HEK293 (cell line): ENCODE measurements at regions not wholly inside any gene's neighbourhood (a gene's known extent, or its start where the extent isn't known, plus 50 kb on each side); places are given as distances from the start of the nearest gene placed in this dataset.

Source experiments
- GLI4 ChIP-seq: fragments of 450-650 bp; formaldehyde crosslinking; IDR thresholded peaks from 2 replicates; pipeline ENCODE4 v1.5.1; 2016; ENCODE audit warnings: missing biosample characterization, missing genetic modification characterization
- GLIS2 ChIP-seq: fragments of 450-650 bp; formaldehyde crosslinking; IDR thresholded peaks from 2 replicates; pipeline ENCODE4 v1.5.1; 2016; ENCODE audit warnings: missing biosample characterization, missing genetic modification characterization
- MEIS1 ChIP-seq: sonication (generic); formaldehyde crosslinking; IDR thresholded peaks from 2 replicates; pipeline ENCODE4 v1.8.1; 2022; ENCODE audit warnings: missing genetic modification reagents, mild to moderate bottlenecking, borderline replicate concordance
- MYNN ChIP-seq: fragments of 450-650 bp; formaldehyde crosslinking; IDR thresholded peaks from 2 replicates; pipeline ENCODE4 v1.5.1; 2016; ENCODE audit warnings: missing biosample characterization, missing genetic modification characterization, borderline replicate concordance
- OSR2 ChIP-seq: fragments of 450-650 bp; formaldehyde crosslinking; IDR thresholded peaks from 2 replicates; pipeline ENCODE4 v1.5.1; 2016; ENCODE audit warnings: missing biosample characterization, missing genetic modification characterization
- PBX3 ChIP-seq: sonication (generic); formaldehyde crosslinking; IDR thresholded peaks from 2 replicates; pipeline ENCODE4 v1.8.1; 2022; ENCODE audit warnings: mild to moderate bottlenecking, moderate library complexity, missing genetic modification reagents
- PRDM2 ChIP-seq: fragments of 450-650 bp; formaldehyde crosslinking; IDR thresholded peaks from 2 replicates; pipeline ENCODE4 v1.5.1; 2016; ENCODE audit warnings: missing biosample characterization, missing genetic modification characterization, borderline replicate concordance
- WT1 ChIP-seq: fragments of 450-650 bp; formaldehyde crosslinking; IDR thresholded peaks from 2 replicates; pipeline ENCODE4 v1.5.1; 2016; ENCODE audit warnings: missing biosample characterization, missing genetic modification characterization
- ZBTB7A ChIP-seq: fragments of 450-650 bp; formaldehyde crosslinking; IDR thresholded peaks from 2 replicates; pipeline ENCODE4 v1.5.1; 2016; ENCODE audit warnings: low read depth, missing biosample characterization, missing genetic modification characterization
- ZEB2 ChIP-seq: fragments of 450-650 bp; formaldehyde crosslinking; IDR thresholded peaks from 2 replicates; pipeline ENCODE4 v1.5.1; 2016; ENCODE audit warnings: missing biosample characterization, missing genetic modification characterization
- ZFP41 ChIP-seq: fragments of 450-650 bp; formaldehyde crosslinking; IDR thresholded peaks from 2 replicates; pipeline ENCODE4 v1.5.1; 2016; ENCODE audit warnings: missing biosample characterization, missing genetic modification characterization, borderline replicate concordance
- ZFP69B ChIP-seq: fragments of 450-650 bp; formaldehyde crosslinking; IDR thresholded peaks from 2 replicates; pipeline ENCODE4 v1.5.1; 2016; ENCODE audit warnings: missing biosample characterization, missing genetic modification characterization
- ZIC2 ChIP-seq: fragments of 450-650 bp; formaldehyde crosslinking; IDR thresholded peaks from 2 replicates; pipeline ENCODE4 v1.5.1; 2016; ENCODE audit warnings: missing biosample characterization, missing genetic modification characterization
- ZNF112 ChIP-seq: fragments of 450-650 bp; formaldehyde crosslinking; IDR thresholded peaks from 2 replicates; pipeline ENCODE4 v1.5.0; 2017; ENCODE audit warnings: missing biosample characterization, missing genetic modification characterization
- ZNF121 ChIP-seq: fragments of 450-650 bp; formaldehyde crosslinking; IDR thresholded peaks from 2 replicates; pipeline ENCODE4 v1.5.1; 2016; ENCODE audit warnings: missing biosample characterization, missing genetic modification characterization
- ZNF140 ChIP-seq: fragments of 450-650 bp; formaldehyde crosslinking; IDR thresholded peaks from 2 replicates; pipeline ENCODE4 v1.5.1; 2016; ENCODE audit warnings: missing biosample characterization, missing genetic modification characterization
- ZNF155 ChIP-seq: fragments of 450-650 bp; formaldehyde crosslinking; IDR thresholded peaks from 2 replicates; pipeline ENCODE4 v1.5.1; 2016; ENCODE audit warnings: missing biosample characterization, missing genetic modification characterization
- ZNF174 ChIP-seq: fragments of 450-650 bp; formaldehyde crosslinking; IDR thresholded peaks from 2 replicates; pipeline ENCODE4 v1.5.0; 2017; ENCODE audit warnings: missing biosample characterization, mild to moderate bottlenecking, missing genetic modification characterization
- ZNF202 ChIP-seq: fragments of 450-650 bp; formaldehyde crosslinking; IDR thresholded peaks from 2 replicates; pipeline ENCODE4 v1.5.1; 2016; ENCODE audit warnings: missing biosample characterization, missing genetic modification characterization, borderline replicate concordance
- ZNF239 ChIP-seq: fragments of 450-650 bp; formaldehyde crosslinking; IDR thresholded peaks from 2 replicates; pipeline ENCODE4 v1.5.1; 2016; ENCODE audit warnings: missing biosample characterization, missing genetic modification characterization
- ZNF350 ChIP-seq: fragments of 450-650 bp; formaldehyde crosslinking; IDR thresholded peaks from 2 replicates; pipeline ENCODE4 v1.5.0; 2017; ENCODE audit warnings: missing biosample characterization, mild to moderate bottlenecking, missing genetic modification characterization
- ZNF404 ChIP-seq: fragments of 450-650 bp; formaldehyde crosslinking; IDR thresholded peaks from 2 replicates; pipeline ENCODE4 v1.5.1; 2017; ENCODE audit warnings: missing biosample characterization, missing genetic modification characterization
- ZNF558 ChIP-seq: fragments of 450-650 bp; formaldehyde crosslinking; IDR thresholded peaks from 2 replicates; pipeline ENCODE4 v1.5.1; 2016; ENCODE audit warnings: missing biosample characterization, missing genetic modification characterization
- ZNF596 ChIP-seq: fragments of 450-650 bp; IDR thresholded peaks from 2 replicates; pipeline ENCODE4 v1.5.0; 2018; ENCODE audit warnings: missing biosample characterization, mild to moderate bottlenecking, missing genetic modification characterization, moderate library complexity
- ZNF600 ChIP-seq: fragments of 450-650 bp; formaldehyde crosslinking; IDR thresholded peaks from 2 replicates; pipeline ENCODE4 v1.5.1; 2016; ENCODE audit warnings: missing biosample characterization, missing genetic modification characterization
- ZNF639 ChIP-seq: fragments of 450-650 bp; formaldehyde crosslinking; IDR thresholded peaks from 2 replicates; pipeline ENCODE4 v1.5.1; 2016; ENCODE audit warnings: missing biosample characterization, missing genetic modification characterization
- ZNF670 ChIP-seq: fragments of 450-650 bp; formaldehyde crosslinking; IDR thresholded peaks from 2 replicates; pipeline ENCODE4 v1.5.1; 2016; ENCODE audit warnings: missing biosample characterization, missing genetic modification characterization, low read depth
- ZNF677 ChIP-seq: fragments of 450-650 bp; IDR thresholded peaks from 2 replicates; pipeline ENCODE4 v1.5.0; 2018; ENCODE audit warnings: missing biosample characterization, mild to moderate bottlenecking, missing genetic modification characterization, moderate library complexity
- ZNF701 ChIP-seq: fragments of 450-650 bp; formaldehyde crosslinking; IDR thresholded peaks from 2 replicates; pipeline ENCODE4 v1.5.1; 2016; ENCODE audit warnings: missing biosample characterization, missing genetic modification characterization
- ZNF707 ChIP-seq: fragments of 450-650 bp; formaldehyde crosslinking; IDR thresholded peaks from 2 replicates; pipeline ENCODE4 v1.5.1; 2016; ENCODE audit warnings: missing biosample characterization, missing genetic modification characterization
- ZNF776 ChIP-seq: fragments of 450-650 bp; formaldehyde crosslinking; IDR thresholded peaks from 2 replicates; pipeline ENCODE4 v1.5.0; 2017; ENCODE audit warnings: missing biosample characterization, missing genetic modification characterization, borderline replicate concordance
- ZNF792 ChIP-seq: fragments of 450-650 bp; formaldehyde crosslinking; IDR thresholded peaks from 2 replicates; pipeline ENCODE4 v1.5.1; 2016; ENCODE audit warnings: missing biosample characterization, missing genetic modification characterization
- ZSCAN16 ChIP-seq: fragments of 450-650 bp; formaldehyde crosslinking; IDR thresholded peaks from 2 replicates; pipeline ENCODE4 v1.5.1; 2016; ENCODE audit warnings: missing biosample characterization, missing genetic modification characterization
- ZSCAN4 ChIP-seq: fragments of 450-650 bp; formaldehyde crosslinking; IDR thresholded peaks from 2 replicates; pipeline ENCODE4 v1.5.1; 2017; ENCODE audit warnings: missing biosample characterization, missing genetic modification characterization

- no peak for TF ChIP-seq ZSCAN4 (tag by site-specific recombination)
- TF ChIP-seq PRDM2 (tag by site-specific recombination), result no peak
- no peak for TF ChIP-seq ZNF558 (tag by site-specific recombination)
- TF ChIP-seq ZNF140 (tag by site-specific recombination), result no peak
- no peak for TF ChIP-seq ZNF239 (tag by site-specific recombination)
- TF ChIP-seq MYNN (tag by site-specific recombination), result no peak
- peak; percentile 90 for TF ChIP-seq WT1 (tag by site-specific recombination)
- TF ChIP-seq GLI4, result no peak
- TF ChIP-seq ZFP41 (tag by site-specific recombination), result no peak
- TF ChIP-seq ZNF677 (tag by site-specific recombination), result no peak
- TF ChIP-seq ZNF202 (tag by site-specific recombination), result no peak
- TF ChIP-seq ZNF174, result no peak
- no peak for TF ChIP-seq ZNF792 (tag by site-specific recombination)
- TF ChIP-seq GLIS2 (tag by site-specific recombination), result no peak
- TF ChIP-seq ZNF350 (tag by site-specific recombination), result no peak
- TF ChIP-seq PBX3, result no peak
- no peak for TF ChIP-seq ZNF670 (tag by site-specific recombination)
- no peak for TF ChIP-seq ZEB2
- no peak for TF ChIP-seq ZNF155 (tag by site-specific recombination)
- no peak for TF ChIP-seq ZIC2
- TF ChIP-seq ZNF776, result no peak
- no peak for TF ChIP-seq ZNF121 (tag by site-specific recombination)
- no peak for TF ChIP-seq ZNF701 (tag by site-specific recombination)
- TF ChIP-seq ZNF112 (tag by site-specific recombination), result no peak
- TF ChIP-seq ZNF596 (tag by site-specific recombination), result no peak
- no peak for TF ChIP-seq ZNF404 (tag by site-specific recombination)
- TF ChIP-seq ZNF707 (tag by site-specific recombination), result no peak
- peak; percentile 90 for TF ChIP-seq OSR2
- no peak for TF ChIP-seq ZNF639
- TF ChIP-seq ZNF600 (tag by site-specific recombination), result no peak
- TF ChIP-seq ZBTB7A (tag by site-specific recombination), result no peak
- TF ChIP-seq MEIS1 (CRISPR knock-in tag), result no peak
- TF ChIP-seq ZSCAN16 (tag by site-specific recombination), result no peak
- no peak for TF ChIP-seq ZFP69B (tag by site-specific recombination)
Measured at GRCh38 chr12:89907659-89908058, 199.0 kb upstream of the ATP2B1 start (continued).
